ENCODE measurements at regions not wholly inside any gene's neighbourhood (a gene's known extent, or its start where the extent isn't known, plus 50 kb on each side); places are given as distances from the start of the nearest gene placed in this dataset.

- ATAC-seq (ENCODE audit: insufficient read depth, low read depth) (no peak), DNase-seq (no peak)
- Histone ChIP-seq H3K79me2 (ENCODE audit: insufficient read depth, low read length) (no peaks in the 10 kb centered on the region), H3K27me3 (ENCODE audit: insufficient read depth, low read length, poor library complexity) (no peaks in the 10 kb centered on the region), H3K9ac (ENCODE audit: low read depth, low read length) (no peak overlapping the region), H3K4me3 (ENCODE audit: low read depth in 1 of 2, low read length in 2 of 2) (no peak overlapping the region), H3K36me3 (ENCODE audit: insufficient read depth, low read length) (no peaks in the 10 kb centered on the region), H2AFZ (ENCODE audit: low read depth, low read length) (no peak overlapping the region), H3K4me1 (ENCODE audit: insufficient read depth, low read length) (no peaks in the 10 kb centered on the region), H4K20me1 (ENCODE audit: insufficient read depth, low read length) (no peaks in the 10 kb centered on the region), H3K9me3 (ENCODE audit: insufficient read depth, low read length, severe bottlenecking) (peaks cover 37% of the 10 kb centered on the region), H3K27ac (ENCODE audit: low read length) (no peak overlapping the region), H3K4me2 (ENCODE audit: insufficient read depth, low read length) (no peak overlapping the region)
- TF ChIP-seq, protein P1, sequence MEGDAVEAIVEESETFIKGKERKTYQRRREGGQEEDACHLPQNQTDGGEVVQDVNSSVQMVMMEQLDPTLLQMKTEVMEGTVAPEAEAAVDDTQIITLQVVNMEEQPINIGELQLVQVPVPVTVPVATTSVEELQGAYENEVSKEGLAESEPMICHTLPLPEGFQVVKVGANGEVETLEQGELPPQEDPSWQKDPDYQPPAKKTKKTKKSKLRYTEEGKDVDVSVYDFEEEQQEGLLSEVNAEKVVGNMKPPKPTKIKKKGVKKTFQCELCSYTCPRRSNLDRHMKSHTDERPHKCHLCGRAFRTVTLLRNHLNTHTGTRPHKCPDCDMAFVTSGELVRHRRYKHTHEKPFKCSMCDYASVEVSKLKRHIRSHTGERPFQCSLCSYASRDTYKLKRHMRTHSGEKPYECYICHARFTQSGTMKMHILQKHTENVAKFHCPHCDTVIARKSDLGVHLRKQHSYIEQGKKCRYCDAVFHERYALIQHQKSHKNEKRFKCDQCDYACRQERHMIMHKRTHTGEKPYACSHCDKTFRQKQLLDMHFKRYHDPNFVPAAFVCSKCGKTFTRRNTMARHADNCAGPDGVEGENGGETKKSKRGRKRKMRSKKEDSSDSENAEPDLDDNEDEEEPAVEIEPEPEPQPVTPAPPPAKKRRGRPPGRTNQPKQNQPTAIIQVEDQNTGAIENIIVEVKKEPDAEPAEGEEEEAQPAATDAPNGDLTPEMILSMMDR (IDR thresholded peaks at IDR 0.05; ENCODE audit: borderline replicate concordance, extremely low read depth, low read length, poor library complexity, severe bottlenecking), result no peak
- TF ChIP-seq EZH2 (IDR thresholded peaks at IDR 0.05; ENCODE audit: borderline replicate concordance, low read depth, low read length, severe bottlenecking), result no peak
These were observed 93.6 kb upstream of the UST start for GRCh38 chr6:148653138-148653776.

DNA sequence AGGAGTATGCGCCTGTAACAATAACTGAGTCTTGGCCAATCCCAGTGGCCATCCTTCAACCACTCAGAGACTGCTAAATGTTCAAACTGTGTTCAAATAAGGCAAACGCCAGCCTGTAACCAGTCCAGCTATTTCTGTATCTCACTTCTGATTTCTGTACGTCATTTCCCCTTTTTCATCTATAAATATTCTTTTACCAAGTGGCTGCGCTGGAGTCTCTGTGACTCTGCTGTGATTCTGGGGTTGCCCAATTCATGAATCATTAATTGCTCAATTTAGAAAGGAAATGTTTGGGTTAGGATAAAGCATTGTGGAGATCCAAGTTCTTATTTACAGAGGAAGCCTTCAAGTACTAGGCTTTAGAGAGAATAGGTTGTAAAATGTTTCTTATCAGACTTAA is 89.8 kb upstream of the UST start:
- no peak overlapping the region for H3K9ac ChIP-seq (ENCODE audit: low read depth, low read length)
- peaks cover 30% of the 10 kb centered on the region for H3K9me3 ChIP-seq (ENCODE audit: insufficient read depth, low read length, severe bottlenecking)
- no peak overlapping the region for H3K4me3 ChIP-seq (ENCODE audit: low read depth in 1 of 2, low read length in 2 of 2)
- H3K79me2 ChIP-seq (ENCODE audit: insufficient read depth, low read length), result no peaks in the 10 kb centered on the region
- H3K4me2 ChIP-seq (ENCODE audit: insufficient read depth, low read length), result no peak overlapping the region
- H4K20me1 ChIP-seq (ENCODE audit: insufficient read depth, low read length), result no peaks in the 10 kb centered on the region
- ATAC-seq (ENCODE audit: insufficient read depth, low read depth), result no peak
- no peak overlapping the region for H3K27ac ChIP-seq (ENCODE audit: low read length)
- no peak for DNase-seq
- no peak overlapping the region for H2AFZ ChIP-seq (ENCODE audit: low read depth, low read length)
- no peaks in the 10 kb centered on the region for H3K4me1 ChIP-seq (ENCODE audit: insufficient read depth, low read length)
- H3K36me3 ChIP-seq (ENCODE audit: insufficient read depth, low read length), result no peaks in the 10 kb centered on the region
- H3K27me3 ChIP-seq (ENCODE audit: insufficient read depth, low read length, poor library complexity), result no peaks in the 10 kb centered on the region
- TF ChIP-seq, protein P1 (IDR thresholded peaks at IDR 0.05; ENCODE audit: borderline replicate concordance, extremely low read depth, low read length, poor library complexity, severe bottlenecking), result no peak
- no peak for TF ChIP-seq EZH2 (IDR thresholded peaks at IDR 0.05; ENCODE audit: borderline replicate concordance, low read depth, low read length, severe bottlenecking)

- TF ChIP-seq, protein P1 (IDR thresholded peaks at IDR 0.05; ENCODE audit: borderline replicate concordance, extremely low read depth, low read length, poor library complexity, severe bottlenecking), result no peak
- no peak for TF ChIP-seq EZH2 (IDR thresholded peaks at IDR 0.05; ENCODE audit: borderline replicate concordance, low read depth, low read length, severe bottlenecking)
- H3K4me2 ChIP-seq (ENCODE audit: insufficient read depth, low read length), result no peak overlapping the region
- H3K4me3 ChIP-seq (ENCODE audit: low read depth in 1 of 2, low read length in 2 of 2), result no peak overlapping the region
- no peaks in the 10 kb centered on the region for H3K27me3 ChIP-seq (ENCODE audit: insufficient read depth, low read length, poor library complexity)
- no peak overlapping the region for H3K9ac ChIP-seq (ENCODE audit: low read depth, low read length)
- DNase-seq, result no peak
- H3K9me3 ChIP-seq (ENCODE audit: insufficient read depth, low read length, severe bottlenecking), result peaks cover 13% of the 10 kb centered on the region
- no peaks in the 10 kb centered on the region for H3K4me1 ChIP-seq (ENCODE audit: insufficient read depth, low read length)
- no peaks in the 10 kb centered on the region for H3K79me2 ChIP-seq (ENCODE audit: insufficient read depth, low read length)
- ATAC-seq (ENCODE audit: insufficient read depth, low read depth), result no peak
- no peak overlapping the region for H3K27ac ChIP-seq (ENCODE audit: low read length)
- no peak overlapping the region for H2AFZ ChIP-seq (ENCODE audit: low read depth, low read length)
- H3K36me3 ChIP-seq (ENCODE audit: insufficient read depth, low read length), result no peaks in the 10 kb centered on the region
- H4K20me1 ChIP-seq (ENCODE audit: insufficient read depth, low read length), result no peaks in the 10 kb centered on the region
These were observed 88.0 kb upstream of the UST start for GRCh38 chr6:148658681-148659430.
